ENCODE measurements at regions not wholly inside any gene's neighbourhood (a gene's known extent, or its start where the extent isn't known, plus 50 kb on each side); places are given as distances from the start of the nearest gene placed in this dataset.
"Not testable (repeated sequence)": the region's sequence is repeated elsewhere in the genome, so short reads cannot be mapped to it uniquely, and the experiment has no call there.

DNA sequence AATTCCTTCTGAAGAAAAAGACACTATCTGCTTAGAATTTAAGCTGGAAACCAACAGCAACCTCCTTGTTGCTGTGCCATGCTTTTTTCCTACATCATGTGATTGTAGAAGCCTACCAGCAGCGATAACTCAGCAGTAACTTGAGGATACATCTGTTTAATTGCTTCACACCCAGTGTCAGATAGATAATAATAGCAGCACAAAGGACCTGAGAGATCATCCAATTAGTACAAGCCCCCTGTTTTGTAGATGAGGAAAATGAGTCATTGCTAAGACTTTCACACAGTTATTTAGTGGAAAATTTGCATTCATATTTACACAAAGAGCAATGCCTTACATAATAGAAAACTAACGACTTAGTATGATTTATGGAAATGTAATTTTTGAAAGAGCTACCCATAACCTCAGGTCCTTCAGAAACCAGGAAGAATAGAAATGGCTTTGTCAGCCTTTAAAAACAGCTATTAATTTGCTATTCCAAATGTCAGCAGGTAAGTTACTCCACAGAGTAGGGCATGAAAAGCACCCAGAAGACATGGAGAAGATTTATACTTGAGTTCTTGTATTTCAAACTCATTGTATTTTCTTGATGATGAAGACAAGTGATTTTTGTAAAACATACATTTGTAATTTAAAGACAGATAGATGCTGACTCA, 93.7 kb upstream of the SGCG start:
- DNase-seq (ENCODE audit: low spot score) = no peak

DNA sequence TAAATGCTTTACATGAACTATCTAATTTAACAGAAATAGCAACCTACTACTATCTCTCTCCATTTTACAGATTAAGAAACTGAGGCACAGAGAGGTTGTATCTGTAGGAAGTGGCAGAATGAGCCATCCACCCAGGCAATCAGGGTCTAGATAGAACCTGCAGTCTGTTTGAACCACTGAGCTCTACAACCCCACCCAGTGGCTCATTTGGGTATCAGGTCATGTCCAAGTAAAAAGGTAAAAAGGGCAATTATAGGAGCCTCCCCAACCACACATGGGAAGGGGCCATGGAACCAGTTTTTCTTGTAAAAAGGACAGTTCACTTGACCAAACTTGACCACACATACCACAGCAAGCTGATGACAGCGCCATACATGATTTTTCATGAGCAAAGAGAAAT, 92.9 kb upstream of the SGCG start:
- peak; percentile 36 for DNase-seq (ENCODE audit: low spot score)

DNA sequence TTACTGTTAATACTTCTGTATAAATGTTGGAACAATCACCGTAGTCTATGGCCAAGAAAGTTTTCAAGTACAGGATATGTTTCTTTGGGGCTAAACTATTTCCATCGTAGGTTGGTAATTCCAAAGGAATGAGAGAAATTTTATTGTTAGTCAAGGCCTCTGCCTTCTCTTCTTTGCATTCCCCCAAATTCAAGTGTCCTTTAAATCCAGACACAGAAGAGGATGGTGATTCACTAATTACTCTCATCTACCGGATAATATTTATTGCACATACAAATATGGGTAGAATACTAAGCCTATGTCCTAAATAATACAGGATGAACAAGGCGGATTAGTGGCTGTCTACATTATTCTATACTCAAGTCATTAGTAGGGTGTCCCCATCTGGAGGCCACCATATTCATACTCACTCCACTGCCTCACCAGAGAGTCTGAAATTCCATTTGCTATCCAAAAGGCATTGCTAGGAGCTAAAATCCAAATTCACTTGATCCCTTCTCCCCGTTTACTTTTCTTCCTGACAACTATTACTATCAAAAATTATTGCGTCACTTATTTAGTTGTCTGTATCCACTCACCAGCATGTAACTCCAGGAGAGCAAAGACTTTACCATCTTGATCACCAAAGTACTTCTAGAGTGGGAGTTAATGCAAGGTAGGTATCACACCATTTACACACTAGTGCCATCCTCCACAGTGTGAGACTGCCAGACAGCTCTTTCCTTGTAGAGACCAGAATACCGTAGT, 82.4 kb upstream of the SGCG start:
- no peak for DNase-seq (ENCODE audit: low spot score)

GRCh38 chr13:23105051-23105450, 75.7 kb upstream of the SGCG start:
- DNase-seq (ENCODE audit: low spot score) = no peak

- DNase-seq (ENCODE audit: low spot score) = no peak
Observed at GRCh38 chr13:23107665-23108064, 73.1 kb upstream of the SGCG start.

- DNase-seq (ENCODE audit: low spot score) = no peak
Observed at GRCh38 chr13:23119131-23119530, 61.6 kb upstream of the SGCG start.

GRCh38 chr13:23127540-23127939, 53.2 kb upstream of the SGCG start:
- not testable (repeated sequence) for DNase-seq (ENCODE audit: low spot score)

DNA sequence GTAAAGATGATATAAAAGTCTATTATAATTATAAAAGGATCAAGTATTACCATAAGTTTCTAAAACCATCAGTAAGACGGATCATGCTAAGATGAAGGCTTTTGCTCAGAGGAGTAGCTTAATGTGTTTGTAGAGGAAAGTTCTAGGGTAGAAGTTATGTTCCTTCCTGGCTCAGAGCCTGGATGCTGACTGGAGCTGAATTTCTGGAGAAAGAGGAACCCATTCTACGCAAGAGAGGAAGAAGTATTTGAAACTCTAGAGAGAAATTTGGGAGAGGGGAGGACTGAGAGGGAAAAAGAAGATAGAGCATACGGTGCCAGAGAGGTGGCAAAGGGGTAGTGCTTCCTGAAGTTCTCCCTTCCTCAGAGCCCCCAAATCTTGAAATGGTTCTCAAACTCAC, 51.4 kb upstream of the SGCG start:
- no peak for DNase-seq (ENCODE audit: low spot score)

Measured in kidney tubule cell (primary cell).